DMS53 treated with DMSO at 0.1 percent for 48 hours (cell line): ENCODE measurements at regions not wholly inside any gene's neighbourhood (a gene's known extent, or its start where the extent isn't known, plus 50 kb on each side); places are given as distances from the start of the nearest gene placed in this dataset.

Source experiments
- DNase-seq: peaks from one replicate; lab custom pipeline; 2025; ENCODE audit not compliant: unreplicated experiment; lab: John Stamatoyannopoulos, UW

GRCh38 chr15:27671819-27672437 lies 427.2 kb downstream of the OCA2 start:
- no peak for DNase-seq

GRCh38 chr15:27670486-27671209 lies 428.5 kb downstream of the OCA2 start:
- DNase-seq = no peak

- DNase-seq = no peak
These were observed 429.5 kb downstream of the OCA2 start for GRCh38 chr15:27669641-27670040.

GRCh38 chr15:27668471-27669220 lies 430.5 kb downstream of the OCA2 start:
- no peak for DNase-seq

- DNase-seq = no peak
These were observed 434.1 kb downstream of the OCA2 start for GRCh38 chr15:27665002-27665401.

- DNase-seq = no peak
These were observed 436.2 kb downstream of the OCA2 start for GRCh38 chr15:27662892-27663291.

GRCh38 chr15:27660676-27661075 lies 438.4 kb downstream of the OCA2 start:
- DNase-seq = no peak

- no peak for DNase-seq
These were observed 442.7 kb downstream of the OCA2 start for GRCh38 chr15:27656296-27656987.

GRCh38 chr15:27655056-27655455 lies 444.1 kb downstream of the OCA2 start:
- no peak for DNase-seq

- DNase-seq = no peak
These were observed 448.9 kb downstream of the OCA2 start for GRCh38 chr15:27650244-27650643.

GRCh38 chr15:27648359-27648758 lies 450.8 kb downstream of the OCA2 start:
- no peak for DNase-seq

- no peak for DNase-seq
These were observed 452.6 kb downstream of the OCA2 start for GRCh38 chr15:27646531-27646930.

- no peak for DNase-seq
These were observed 453.4 kb downstream of the OCA2 start for GRCh38 chr15:27645672-27646071.

- DNase-seq = no peak
These were observed 456.1 kb downstream of the OCA2 start for GRCh38 chr15:27642981-27643380.

- no peak for DNase-seq
These were observed 459.5 kb downstream of the OCA2 start for GRCh38 chr15:27639595-27639994.

GRCh38 chr15:27638958-27639357 lies 460.2 kb downstream of the OCA2 start:
- no peak for DNase-seq

- no peak for DNase-seq
These were observed 463.2 kb downstream of the OCA2 start for GRCh38 chr15:27635916-27636315.

GRCh38 chr15:27628486-27628885 lies 470.6 kb downstream of the OCA2 start:
- no peak for DNase-seq

- no peak for DNase-seq
These were observed 471.5 kb downstream of the OCA2 start for GRCh38 chr15:27627623-27628022.

GRCh38 chr15:27623560-27624305 lies 475.4 kb downstream of the OCA2 start:
- no peak for DNase-seq

- DNase-seq = no peak
These were observed 476.0 kb downstream of the OCA2 start for GRCh38 chr15:27623149-27623548.
